GM12891 (cell line): ENCODE measurements at regions not wholly inside any gene's neighbourhood (a gene's known extent, or its start where the extent isn't known, plus 50 kb on each side); places are given as distances from the start of the nearest gene placed in this dataset.

Source experiments
- DNase-seq: peaks from one replicate; pipeline ENCODE4 v3.0.0; 2011; ENCODE audit warnings: low spot score; ENCODE audit not compliant: insufficient read length
- FAIRE-seq: peaks from 2 replicates; lab custom pipeline; 2011; peaks lifted over from hg19 to GRCh38; lab: Jason Lieb, UNC
- PAX5 ChIP-seq: IDR thresholded peaks from 2 replicates; pipeline ENCODE4 v1.6.1; 2011; ENCODE audit warnings: low read length, moderate library complexity, mild to moderate bottlenecking; ENCODE audit not compliant: insufficient read depth, severe bottlenecking
- POLR2A ChIP-seq: IDR thresholded peaks from 2 replicates; pipeline ENCODE4 v1.6.1; 2011; ENCODE audit warnings: low read depth, low read length, control low read depth
- POLR2AphosphoS5 ChIP-seq: IDR thresholded peaks from 2 replicates; pipeline ENCODE4 v1.6.1; 2011; ENCODE audit warnings: low read depth, low read length, control low read depth
- POU2F2 ChIP-seq: IDR thresholded peaks from 2 replicates; pipeline ENCODE4 v1.6.1; 2011; ENCODE audit warnings: low read depth, mild to moderate bottlenecking, control low read depth, low read length, moderate library complexity
- SPI1 ChIP-seq: IDR thresholded peaks from 2 replicates; pipeline ENCODE4 v1.6.1; 2011; ENCODE audit warnings: low read depth, low read length, control low read depth
- TAF1 ChIP-seq: IDR thresholded peaks from 2 replicates; pipeline ENCODE4 v1.6.1; 2011; ENCODE audit warnings: low read depth, low read length, control low read depth

- TF ChIP-seq POLR2AphosphoS5 (no peak), SPI1 (no peak), TAF1 (no peak), PAX5 (no peak), POU2F2 (no peak), POLR2A (no peak)
- no peak for DNase-seq
- FAIRE-seq: no peak
These were observed 92.7 kb downstream of the C12orf75 start for GRCh38 chr12:105423237-105423636.

- no peak for TF ChIP-seq PAX5
- TF ChIP-seq POU2F2: no peak
- no peak for TF ChIP-seq POLR2AphosphoS5
- TF ChIP-seq TAF1: no peak
- TF ChIP-seq POLR2A: no peak
- no peak for TF ChIP-seq SPI1
- no peak for DNase-seq
- no peak for FAIRE-seq
These were observed 93.4 kb downstream of the C12orf75 start for GRCh38 chr12:105423921-105424320.

GRCh38 chr12:105425254-105426174, 95.0 kb downstream of the C12orf75 start:
- TF ChIP-seq PAX5 (no peak), TAF1 (no peak), SPI1 (no peak), POLR2A (no peak), POLR2AphosphoS5 (no peak), POU2F2 (no peak)
- FAIRE-seq (no peak), DNase-seq (no peak)

DNA sequence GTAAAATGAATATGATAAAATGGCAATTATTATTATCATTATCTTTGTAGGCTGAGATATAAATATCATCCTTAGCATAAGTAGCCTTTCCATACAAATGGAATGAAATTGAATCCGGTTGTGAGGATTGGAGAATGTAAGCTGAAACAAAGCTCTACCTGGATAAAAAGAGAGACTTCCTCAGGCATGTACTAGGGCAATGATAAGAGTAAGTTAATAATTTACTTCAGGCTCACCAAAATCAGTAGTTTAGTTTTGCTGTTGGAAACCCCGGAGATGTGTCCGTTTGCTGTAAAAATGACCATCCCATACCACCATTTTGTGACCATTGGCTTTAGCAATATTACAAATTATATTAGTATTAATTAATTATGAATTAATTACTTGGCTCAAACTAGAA, 96.3 kb downstream of the C12orf75 start:
- no peak for FAIRE-seq
- TF ChIP-seq TAF1 (no peak), POU2F2 (no peak), PAX5 (no peak), SPI1 (no peak), POLR2A (no peak), POLR2AphosphoS5 (no peak)
- DNase-seq: no peak

- FAIRE-seq (no peak), DNase-seq (no peak)
- TF ChIP-seq SPI1: no peak
- TF ChIP-seq POLR2A: no peak
- TF ChIP-seq POU2F2: no peak
These were observed 97.4 kb downstream of the C12orf75 start for GRCh38 chr12:105427883-105428282.

DNA sequence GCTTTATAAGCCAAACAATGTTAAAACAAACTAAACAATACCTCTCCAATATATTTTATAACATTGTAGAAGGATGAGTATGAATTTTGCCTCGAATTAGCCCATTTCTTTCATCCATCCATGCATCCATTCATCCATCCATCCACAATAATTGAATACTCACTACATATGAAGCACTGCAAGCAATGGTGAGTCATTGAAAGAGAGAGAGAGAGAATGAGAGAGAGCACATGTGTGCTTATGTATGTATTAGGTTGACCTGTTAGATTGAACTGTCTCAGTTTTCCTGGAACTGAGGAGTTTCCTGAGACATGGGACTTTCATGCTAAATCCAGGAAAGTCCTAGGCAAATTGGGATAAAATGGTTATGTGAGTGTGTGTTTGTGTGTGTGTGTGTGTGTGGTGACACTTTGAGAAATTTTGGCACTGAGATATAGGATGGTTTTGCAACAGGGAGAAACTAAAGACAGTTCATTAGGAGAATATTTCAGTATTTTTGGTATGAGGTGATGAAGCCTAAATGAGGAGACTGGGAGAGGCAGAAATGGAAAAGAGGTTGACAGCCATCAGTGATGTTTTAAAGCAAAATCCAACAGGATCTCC, 98.4 kb downstream of the C12orf75 start:
- DNase-seq: no peak
- FAIRE-seq: no peak
- TF ChIP-seq PAX5 (no peak), POLR2AphosphoS5 (no peak), POLR2A (no peak), POU2F2 (no peak), SPI1 (no peak), TAF1 (no peak)

DNA sequence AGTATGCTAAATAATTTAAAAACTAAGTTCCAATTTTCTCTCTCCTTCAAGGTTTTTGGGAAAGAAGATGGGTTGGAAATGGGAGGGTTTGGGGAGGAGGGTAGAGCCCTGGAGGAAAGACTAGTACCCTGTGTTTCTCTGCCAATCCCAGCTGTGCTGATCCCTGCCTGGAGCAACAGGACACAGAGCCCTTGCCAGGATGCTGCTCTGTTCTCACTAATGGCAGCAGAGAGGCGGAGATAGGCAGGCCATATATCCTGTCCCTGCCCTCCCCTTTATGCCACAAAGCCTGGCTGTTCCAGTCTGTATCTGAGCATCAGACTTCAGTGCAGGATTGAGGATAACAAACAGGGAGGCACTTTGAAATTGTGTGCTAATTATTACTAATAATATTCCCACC, 99.0 kb downstream of the C12orf75 start:
- DNase-seq (no peak), FAIRE-seq (no peak)
- no peak for TF ChIP-seq TAF1
- no peak for TF ChIP-seq POLR2A
- TF ChIP-seq PAX5: no peak
- TF ChIP-seq POLR2AphosphoS5: no peak
- TF ChIP-seq POU2F2: no peak
- TF ChIP-seq SPI1: no peak

- no peak for FAIRE-seq
- DNase-seq: no peak
These were observed 101.1 kb downstream of the C12orf75 start for GRCh38 chr12:105431537-105432100.

DNA sequence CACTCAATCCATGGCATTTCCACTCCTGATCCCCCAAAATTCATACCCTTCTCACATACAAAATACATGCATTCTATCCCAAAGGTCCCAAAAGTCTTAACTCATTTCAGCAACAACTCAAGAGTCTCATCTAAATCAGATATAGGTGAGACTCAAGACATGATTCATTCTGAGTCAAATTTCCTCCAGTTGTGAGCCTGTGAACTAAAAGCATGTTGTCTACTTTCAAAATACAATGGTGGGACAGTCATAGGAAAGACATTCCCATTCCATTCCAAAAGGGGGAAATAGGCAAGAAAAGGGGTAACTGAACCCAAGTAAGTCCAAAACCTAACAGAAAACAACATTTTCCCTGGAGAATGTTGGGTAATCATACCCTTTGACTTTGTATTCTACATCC, 103.3 kb downstream of the C12orf75 start:
- DNase-seq (no peak), FAIRE-seq (no peak)
- TF ChIP-seq TAF1 (no peak), POU2F2 (no peak), SPI1 (no peak)

More at GRCh38 chr12:105431537-105432100, 101.1 kb downstream of the C12orf75 start:
- TF ChIP-seq PAX5 (no peak), POU2F2 (no peak), SPI1 (no peak), POLR2A (no peak), POLR2AphosphoS5 (no peak), TAF1 (no peak)
